ENCODE measurements at regions not wholly inside any gene's neighbourhood (a gene's known extent, or its start where the extent isn't known, plus 50 kb on each side); places are given as distances from the start of the nearest gene placed in this dataset.

DNA sequence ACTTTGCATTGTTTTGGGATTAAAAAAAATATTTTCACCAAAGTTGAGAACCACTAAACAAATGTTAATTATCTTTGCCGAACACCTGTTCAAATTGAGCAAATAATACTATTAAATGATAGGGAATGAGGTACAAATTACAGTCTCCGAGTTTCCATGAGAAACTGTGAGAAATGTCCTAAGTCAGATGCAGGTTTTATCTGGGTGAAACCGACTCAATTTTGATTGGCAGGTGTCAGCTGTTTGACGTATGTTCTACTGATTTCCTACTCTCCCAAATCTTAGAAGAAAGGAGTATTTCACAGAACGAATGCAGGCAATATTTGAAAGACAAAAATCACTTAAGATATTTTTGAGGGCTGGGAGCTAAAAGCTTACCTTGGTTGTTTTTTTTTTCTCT is 622.0 kb upstream of the GOT2 start:
- TF ChIP-seq JUN (IDR thresholded peaks at IDR 0.05) (no peak), POLR2A (IDR thresholded peaks at IDR 0.05; ENCODE audit: low read length) (no peak), KDM5A (IDR thresholded peaks at IDR 0.05) (no peak), RAD21 (conservative IDR thresholded peaks at IDR 0.05 in 1 of 2, IDR thresholded peaks at IDR 0.05 in 1 of 2) (no peak), ZSCAN20 (CRISPR knock-in tag; IDR thresholded peaks at IDR 0.05) (no peak)
- TF ChIP-seq, protein P1, sequence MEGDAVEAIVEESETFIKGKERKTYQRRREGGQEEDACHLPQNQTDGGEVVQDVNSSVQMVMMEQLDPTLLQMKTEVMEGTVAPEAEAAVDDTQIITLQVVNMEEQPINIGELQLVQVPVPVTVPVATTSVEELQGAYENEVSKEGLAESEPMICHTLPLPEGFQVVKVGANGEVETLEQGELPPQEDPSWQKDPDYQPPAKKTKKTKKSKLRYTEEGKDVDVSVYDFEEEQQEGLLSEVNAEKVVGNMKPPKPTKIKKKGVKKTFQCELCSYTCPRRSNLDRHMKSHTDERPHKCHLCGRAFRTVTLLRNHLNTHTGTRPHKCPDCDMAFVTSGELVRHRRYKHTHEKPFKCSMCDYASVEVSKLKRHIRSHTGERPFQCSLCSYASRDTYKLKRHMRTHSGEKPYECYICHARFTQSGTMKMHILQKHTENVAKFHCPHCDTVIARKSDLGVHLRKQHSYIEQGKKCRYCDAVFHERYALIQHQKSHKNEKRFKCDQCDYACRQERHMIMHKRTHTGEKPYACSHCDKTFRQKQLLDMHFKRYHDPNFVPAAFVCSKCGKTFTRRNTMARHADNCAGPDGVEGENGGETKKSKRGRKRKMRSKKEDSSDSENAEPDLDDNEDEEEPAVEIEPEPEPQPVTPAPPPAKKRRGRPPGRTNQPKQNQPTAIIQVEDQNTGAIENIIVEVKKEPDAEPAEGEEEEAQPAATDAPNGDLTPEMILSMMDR (IDR thresholded peaks at IDR 0.05): no peak
- TF ChIP-seq, protein P2, sequence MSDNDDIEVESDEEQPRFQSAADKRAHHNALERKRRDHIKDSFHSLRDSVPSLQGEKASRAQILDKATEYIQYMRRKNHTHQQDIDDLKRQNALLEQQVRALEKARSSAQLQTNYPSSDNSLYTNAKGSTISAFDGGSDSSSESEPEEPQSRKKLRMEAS (IDR thresholded peaks at IDR 0.05): no peak
- TF ChIP-seq, protein P3, sequence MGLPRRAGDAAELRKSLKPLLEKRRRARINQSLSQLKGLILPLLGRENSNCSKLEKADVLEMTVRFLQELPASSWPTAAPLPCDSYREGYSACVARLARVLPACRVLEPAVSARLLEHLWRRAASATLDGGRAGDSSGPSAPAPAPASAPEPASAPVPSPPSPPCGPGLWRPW (IDR thresholded peaks at IDR 0.05): no peak
- TF ChIP-seq, protein P4, sequence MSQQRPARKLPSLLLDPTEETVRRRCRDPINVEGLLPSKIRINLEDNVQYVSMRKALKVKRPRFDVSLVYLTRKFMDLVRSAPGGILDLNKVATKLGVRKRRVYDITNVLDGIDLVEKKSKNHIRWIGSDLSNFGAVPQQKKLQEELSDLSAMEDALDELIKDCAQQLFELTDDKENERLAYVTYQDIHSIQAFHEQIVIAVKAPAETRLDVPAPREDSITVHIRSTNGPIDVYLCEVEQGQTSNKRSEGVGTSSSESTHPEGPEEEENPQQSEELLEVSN (IDR thresholded peaks at IDR 0.05; ENCODE audit: borderline replicate concordance, low read depth): no peak
- TF ChIP-seq, protein P5, sequence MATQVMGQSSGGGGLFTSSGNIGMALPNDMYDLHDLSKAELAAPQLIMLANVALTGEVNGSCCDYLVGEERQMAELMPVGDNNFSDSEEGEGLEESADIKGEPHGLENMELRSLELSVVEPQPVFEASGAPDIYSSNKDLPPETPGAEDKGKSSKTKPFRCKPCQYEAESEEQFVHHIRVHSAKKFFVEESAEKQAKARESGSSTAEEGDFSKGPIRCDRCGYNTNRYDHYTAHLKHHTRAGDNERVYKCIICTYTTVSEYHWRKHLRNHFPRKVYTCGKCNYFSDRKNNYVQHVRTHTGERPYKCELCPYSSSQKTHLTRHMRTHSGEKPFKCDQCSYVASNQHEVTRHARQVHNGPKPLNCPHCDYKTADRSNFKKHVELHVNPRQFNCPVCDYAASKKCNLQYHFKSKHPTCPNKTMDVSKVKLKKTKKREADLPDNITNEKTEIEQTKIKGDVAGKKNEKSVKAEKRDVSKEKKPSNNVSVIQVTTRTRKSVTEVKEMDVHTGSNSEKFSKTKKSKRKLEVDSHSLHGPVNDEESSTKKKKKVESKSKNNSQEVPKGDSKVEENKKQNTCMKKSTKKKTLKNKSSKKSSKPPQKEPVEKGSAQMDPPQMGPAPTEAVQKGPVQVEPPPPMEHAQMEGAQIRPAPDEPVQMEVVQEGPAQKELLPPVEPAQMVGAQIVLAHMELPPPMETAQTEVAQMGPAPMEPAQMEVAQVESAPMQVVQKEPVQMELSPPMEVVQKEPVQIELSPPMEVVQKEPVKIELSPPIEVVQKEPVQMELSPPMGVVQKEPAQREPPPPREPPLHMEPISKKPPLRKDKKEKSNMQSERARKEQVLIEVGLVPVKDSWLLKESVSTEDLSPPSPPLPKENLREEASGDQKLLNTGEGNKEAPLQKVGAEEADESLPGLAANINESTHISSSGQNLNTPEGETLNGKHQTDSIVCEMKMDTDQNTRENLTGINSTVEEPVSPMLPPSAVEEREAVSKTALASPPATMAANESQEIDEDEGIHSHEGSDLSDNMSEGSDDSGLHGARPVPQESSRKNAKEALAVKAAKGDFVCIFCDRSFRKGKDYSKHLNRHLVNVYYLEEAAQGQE (IDR thresholded peaks at IDR 0.05): no peak
- TF ChIP-seq, protein P6, sequence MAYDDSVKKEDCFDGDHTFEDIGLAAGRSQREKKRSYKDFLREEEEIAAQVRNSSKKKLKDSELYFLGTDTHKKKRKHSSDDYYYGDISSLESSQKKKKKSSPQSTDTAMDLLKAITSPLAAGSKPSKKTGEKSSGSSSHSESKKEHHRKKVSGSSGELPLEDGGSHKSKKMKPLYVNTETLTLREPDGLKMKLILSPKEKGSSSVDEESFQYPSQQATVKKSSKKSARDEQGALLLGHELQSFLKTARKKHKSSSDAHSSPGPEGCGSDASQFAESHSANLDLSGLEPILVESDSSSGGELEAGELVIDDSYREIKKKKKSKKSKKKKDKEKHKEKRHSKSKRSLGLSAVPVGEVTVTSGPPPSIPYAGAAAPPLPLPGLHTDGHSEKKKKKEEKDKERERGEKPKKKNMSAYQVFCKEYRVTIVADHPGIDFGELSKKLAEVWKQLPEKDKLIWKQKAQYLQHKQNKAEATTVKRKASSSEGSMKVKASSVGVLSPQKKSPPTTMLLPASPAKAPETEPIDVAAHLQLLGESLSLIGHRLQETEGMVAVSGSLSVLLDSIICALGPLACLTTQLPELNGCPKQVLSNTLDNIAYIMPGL (CRISPR knock-in tag; IDR thresholded peaks at IDR 0.05; ENCODE audit: borderline replicate concordance): no peak
